SK-N-SH (cell line): ENCODE measurements at regions not wholly inside any gene's neighbourhood (a gene's known extent, or its start where the extent isn't known, plus 50 kb on each side); places are given as distances from the start of the nearest gene placed in this dataset.

Source experiments
- CTCF ChIA-PET: fragments of 300-600, 350-600 bp; formaldehyde crosslinking; extraction: SDS; loops from one replicate; lab custom pipeline; 2021; lab: Yijun Ruan, JAX
- POLR2A ChIA-PET: fragments of 350-600 bp; sonication (Branson Sonifier 250); formaldehyde crosslinking; extraction: SDS; loops from one replicate; lab custom pipeline; 2020; ENCODE audit warnings: antibody characterized with exemption, inconsistent platforms; lab: Yijun Ruan, JAX
- DNase-seq: peaks from one replicate; pipeline ENCODE4 v3.0.0; 2012
- H2AFZ ChIP-seq: fragments of 200-600 bp; sonication (generic); 2 replicates; pipeline ENCODE4 v1.8.1; 2016; ENCODE audit warnings: antibody characterized with exemption, mild to moderate bottlenecking, low read depth
- H3F3A ChIP-seq: fragments of 200-600 bp; sonication (generic); replicated peaks from 2 replicates; pipeline ENCODE3; 2016; ENCODE audit warnings: antibody characterized with exemption, mild to moderate bottlenecking; ENCODE audit not compliant: insufficient read depth
- H3K27ac ChIP-seq, 2 experiments: fragments of 200-500 bp in 1 of 2; fragments of 200-600 bp in 1 of 2; sonication (Bioruptor generic) in 1 of 2; sonication (generic), shearing (Covaris generic) in 1 of 2; 2 replicates each; pipeline versions ENCODE4 v1.5.1 to v1.6.1; 2014 to 2016; ENCODE audit warnings: low read depth in 2 of 2, inconsistent platforms in 1 of 2, low read length in 1 of 2, mild to moderate bottlenecking in 1 of 2, mixed read lengths in 1 of 2
- H3K27me3 ChIP-seq: fragments of 200-600 bp; sonication (generic), shearing (Covaris generic); 2 replicates; pipeline ENCODE4 v1.6.1; 2016; ENCODE audit warnings: mixed run types; ENCODE audit not compliant: insufficient read depth
- H3K36me3 ChIP-seq, 2 experiments: fragments of 200-500 bp in 1 of 2; fragments of 200-600 bp in 1 of 2; sonication (Bioruptor generic) in 1 of 2; sonication (generic) in 1 of 2; replicated peaks in 1 of 2; 2 replicates each; pipeline versions ENCODE3 to v1.5.1; 2014 to 2016; ENCODE audit warnings: low read length in 1 of 2, mild to moderate bottlenecking in 1 of 2; ENCODE audit not compliant: insufficient read depth in 2 of 2, control insufficient read depth in 1 of 2
- H3K4me1 ChIP-seq, 2 experiments: fragments of 200-500 bp in 1 of 2; fragments of 200-600 bp in 1 of 2; sonication (Bioruptor generic) in 1 of 2; sonication (generic), shearing (Covaris generic) in 1 of 2; 2 replicates each; pipeline versions ENCODE4 v1.5.1 to v1.6.1; 2014 to 2016; ENCODE audit warnings: low read depth in 1 of 2, low read length in 1 of 2, mixed run types in 1 of 2; ENCODE audit not compliant: insufficient read depth in 2 of 2, control insufficient read depth in 1 of 2
- H3K4me2 ChIP-seq: fragments of 200-600 bp; sonication (generic), shearing (Covaris generic); 2 replicates; pipeline ENCODE4 v1.6.1; 2017; ENCODE audit warnings: mixed run types
- H3K4me3 ChIP-seq, 2 experiments: fragments of 200-500 bp in 1 of 2; fragments of 200-600 bp in 1 of 2; sonication (Bioruptor generic) in 1 of 2; sonication (generic), shearing (Covaris generic) in 1 of 2; 2 replicates each; pipeline versions ENCODE4 v1.5.1 to v1.8.1; 2014 to 2016; ENCODE audit warnings: low read depth in 2 of 2, inconsistent platforms in 1 of 2, low read length in 1 of 2, mild to moderate bottlenecking in 1 of 2, mixed read lengths in 1 of 2, moderate library complexity in 1 of 2
- H3K79me2 ChIP-seq: fragments of 200-600 bp; sonication (generic); 2 replicates; pipeline ENCODE4 v1.8.1; 2017; ENCODE audit warnings: mild to moderate bottlenecking; ENCODE audit not compliant: insufficient read depth
- H3K9ac ChIP-seq: fragments of 200-600 bp; sonication (generic); 2 replicates; pipeline ENCODE4 v1.6.1; 2017; ENCODE audit warnings: mixed run types
- H3K9me2 ChIP-seq: fragments of 200-600 bp; sonication (generic); 2 replicates; pipeline ENCODE4 v1.6.1; 2017; ENCODE audit warnings: mixed run types
- H3K9me3 ChIP-seq: fragments of 200-600 bp; sonication (generic); 2 replicates; pipeline ENCODE4 v1.6.1; 2017; ENCODE audit warnings: mixed run types, mild to moderate bottlenecking, moderate library complexity
- H4K20me1 ChIP-seq: fragments of 200-600 bp; sonication (generic); 2 replicates; pipeline ENCODE4 v1.6.1; 2017; ENCODE audit warnings: mild to moderate bottlenecking, mixed run types; ENCODE audit not compliant: insufficient read depth
- CHD2 ChIP-seq: fragments of 150-350 bp; IDR thresholded peaks from 2 replicates; pipeline ENCODE4 v1.6.1; 2018; ENCODE audit warnings: low read length; ENCODE audit not compliant: partially characterized antibody
- EP300 ChIP-seq, 2 experiments: IDR thresholded peaks; 2 replicates each; pipeline versions ENCODE4 v1.4.0 to v1.6.1; 2012; ENCODE audit warnings: borderline replicate concordance in 1 of 2, low read depth in 1 of 2, low read length in 1 of 2
- EZH2phosphoT487 ChIP-seq: fragments of 200-600 bp; sonication (generic); IDR thresholded peaks from 2 replicates; pipeline ENCODE4 v1.6.1; 2017; ENCODE audit warnings: low read depth, mixed run types, mild to moderate bottlenecking, antibody characterized with exemption, moderate library complexity, borderline replicate concordance
- FOSL2 ChIP-seq: IDR thresholded peaks from 2 replicates; pipeline ENCODE4 v1.4.0; 2012; ENCODE audit warnings: low read depth, mild to moderate bottlenecking, moderate library complexity, borderline replicate concordance
- FOXJ3 ChIP-seq: sonication (generic); formaldehyde crosslinking; IDR thresholded peaks from 2 replicates; pipeline ENCODE4 v1.5.1; 2020; ENCODE audit warnings: mild to moderate bottlenecking, missing genetic modification reagents
- JUND ChIP-seq: IDR thresholded peaks from 2 replicates; pipeline ENCODE4 v1.4.0; 2012
- NRF1 ChIP-seq: IDR thresholded peaks from 2 replicates; pipeline ENCODE4 v1.6.1; 2012; ENCODE audit warnings: low read depth, mild to moderate bottlenecking, low read length
- POLR2AphosphoS5 ChIP-seq: IDR thresholded peaks from 2 replicates; pipeline ENCODE4 v1.6.1; 2012; ENCODE audit warnings: low read depth, low read length
- RCOR1 ChIP-seq: fragments of 150-350 bp; IDR thresholded peaks from 2 replicates; pipeline ENCODE4 v1.6.1; 2017; ENCODE audit warnings: antibody characterized with exemption, low read length
- RFX5 ChIP-seq: IDR thresholded peaks from 2 replicates; pipeline ENCODE4 v1.6.1; 2012; ENCODE audit warnings: mild to moderate bottlenecking, improper control_type of control experiment, low read length
- SIN3A ChIP-seq: IDR thresholded peaks from 2 replicates; pipeline ENCODE4 v1.6.1; 2012; ENCODE audit warnings: low read depth, mild to moderate bottlenecking, low read length, moderate library complexity, borderline replicate concordance
- TCF12 ChIP-seq: IDR thresholded peaks from 2 replicates; pipeline ENCODE4 v1.4.0; 2012
- TEAD4 ChIP-seq: IDR thresholded peaks from 2 replicates; pipeline ENCODE4 v1.4.0; 2012; ENCODE audit warnings: mild to moderate bottlenecking, borderline replicate concordance; ENCODE audit not compliant: insufficient read depth
- YY1 ChIP-seq: IDR thresholded peaks from 2 replicates; pipeline ENCODE4 v1.4.0; 2012; ENCODE audit warnings: low read depth, mild to moderate bottlenecking
- WGBS: methylation state at CpG from one replicate; pipeline ENCODE4 v1.1.6; 2017; ENCODE audit warnings: low lambda C conversion rate; 5-methylcytosine and 5-hydroxymethylcytosine counted together
- TF ChIP-seq, protein P1 (sequence below): IDR thresholded peaks from 2 replicates; pipeline ENCODE4; 2012
- TF ChIP-seq, protein P2 (sequence below): fragments of 200-600 bp; sonication (generic); IDR thresholded peaks from 2 replicates; pipeline ENCODE4 v1.6.1; 2017; ENCODE audit warnings: antibody characterized with exemption, mild to moderate bottlenecking, moderate library complexity

DNA sequence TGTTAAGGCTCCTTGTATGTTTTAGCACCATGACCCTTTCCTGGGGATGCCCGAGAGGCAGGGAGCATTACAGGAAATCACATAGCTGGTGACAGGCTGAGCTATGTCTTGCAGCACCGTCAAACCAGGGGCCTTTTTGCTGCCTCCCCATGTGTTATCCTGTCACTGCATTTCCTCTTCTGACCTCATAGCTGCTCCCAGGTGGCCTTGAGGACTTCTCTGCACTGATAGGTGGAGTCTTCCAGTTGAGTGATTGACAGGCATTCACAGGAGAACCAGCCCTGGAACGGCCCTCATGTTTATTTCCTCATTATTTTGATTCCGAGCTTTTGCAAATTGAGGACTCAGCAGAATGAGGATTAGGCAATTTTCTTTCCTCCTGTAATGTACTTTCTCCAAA lies 349.6 kb downstream of the HAPSTR1 start:
- Histone ChIP-seq H3K27me3 (no peaks in the 10 kb centered on the region), H3K9me2 (no peaks in the 10 kb centered on the region), H3K79me2 (no peaks in the 10 kb centered on the region), H2AFZ (no peak overlapping the region), H3K27ac (no peak overlapping the region), H4K20me1 (no peaks in the 10 kb centered on the region), H3F3A (no peaks in the 10 kb centered on the region), H3K9me3 (no peaks in the 10 kb centered on the region), H3K4me1 (no peaks in the 10 kb centered on the region; a peak in 1 of 4 replicates), H3K4me2 (no peak overlapping the region), H3K36me3 (no peaks in the 10 kb centered on the region), H3K4me3 (no peak overlapping the region), H3K9ac (no peak overlapping the region)
- no peak for DNase-seq
- TF ChIP-seq SIN3A, result no peak
- no peak for TF ChIP-seq FOXJ3 (CRISPR knock-in tag)
- TF ChIP-seq YY1, result no peak
- TF ChIP-seq POLR2AphosphoS5, result no peak
- no peak for TF ChIP-seq TCF12
- TF ChIP-seq RFX5, result no peak
- no peak for TF ChIP-seq NRF1
- TF ChIP-seq, protein P1, sequence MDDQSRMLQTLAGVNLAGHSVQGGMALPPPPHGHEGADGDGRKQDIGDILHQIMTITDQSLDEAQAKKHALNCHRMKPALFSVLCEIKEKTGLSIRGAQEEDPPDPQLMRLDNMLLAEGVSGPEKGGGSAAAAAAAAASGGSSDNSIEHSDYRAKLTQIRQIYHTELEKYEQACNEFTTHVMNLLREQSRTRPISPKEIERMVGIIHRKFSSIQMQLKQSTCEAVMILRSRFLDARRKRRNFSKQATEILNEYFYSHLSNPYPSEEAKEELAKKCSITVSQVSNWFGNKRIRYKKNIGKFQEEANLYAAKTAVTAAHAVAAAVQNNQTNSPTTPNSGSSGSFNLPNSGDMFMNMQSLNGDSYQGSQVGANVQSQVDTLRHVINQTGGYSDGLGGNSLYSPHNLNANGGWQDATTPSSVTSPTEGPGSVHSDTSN, result no peak
- TF ChIP-seq RCOR1, result no peak
- TF ChIP-seq, protein P2, sequence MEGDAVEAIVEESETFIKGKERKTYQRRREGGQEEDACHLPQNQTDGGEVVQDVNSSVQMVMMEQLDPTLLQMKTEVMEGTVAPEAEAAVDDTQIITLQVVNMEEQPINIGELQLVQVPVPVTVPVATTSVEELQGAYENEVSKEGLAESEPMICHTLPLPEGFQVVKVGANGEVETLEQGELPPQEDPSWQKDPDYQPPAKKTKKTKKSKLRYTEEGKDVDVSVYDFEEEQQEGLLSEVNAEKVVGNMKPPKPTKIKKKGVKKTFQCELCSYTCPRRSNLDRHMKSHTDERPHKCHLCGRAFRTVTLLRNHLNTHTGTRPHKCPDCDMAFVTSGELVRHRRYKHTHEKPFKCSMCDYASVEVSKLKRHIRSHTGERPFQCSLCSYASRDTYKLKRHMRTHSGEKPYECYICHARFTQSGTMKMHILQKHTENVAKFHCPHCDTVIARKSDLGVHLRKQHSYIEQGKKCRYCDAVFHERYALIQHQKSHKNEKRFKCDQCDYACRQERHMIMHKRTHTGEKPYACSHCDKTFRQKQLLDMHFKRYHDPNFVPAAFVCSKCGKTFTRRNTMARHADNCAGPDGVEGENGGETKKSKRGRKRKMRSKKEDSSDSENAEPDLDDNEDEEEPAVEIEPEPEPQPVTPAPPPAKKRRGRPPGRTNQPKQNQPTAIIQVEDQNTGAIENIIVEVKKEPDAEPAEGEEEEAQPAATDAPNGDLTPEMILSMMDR, result no peak
- TF ChIP-seq EZH2phosphoT487, result no peak
- TF ChIP-seq CHD2, result no peak
- 16% methylated on average over 4 of the region's 4 CpGs for WGBS
- ChIA-PET CTCF (interaction anchor here (1.1 kb wide), 1 partner anchor 10 kb away, joined by 3 read pairs; no protein-coding TSS in a partner anchor), POLR2A (no interaction called here)

DNA sequence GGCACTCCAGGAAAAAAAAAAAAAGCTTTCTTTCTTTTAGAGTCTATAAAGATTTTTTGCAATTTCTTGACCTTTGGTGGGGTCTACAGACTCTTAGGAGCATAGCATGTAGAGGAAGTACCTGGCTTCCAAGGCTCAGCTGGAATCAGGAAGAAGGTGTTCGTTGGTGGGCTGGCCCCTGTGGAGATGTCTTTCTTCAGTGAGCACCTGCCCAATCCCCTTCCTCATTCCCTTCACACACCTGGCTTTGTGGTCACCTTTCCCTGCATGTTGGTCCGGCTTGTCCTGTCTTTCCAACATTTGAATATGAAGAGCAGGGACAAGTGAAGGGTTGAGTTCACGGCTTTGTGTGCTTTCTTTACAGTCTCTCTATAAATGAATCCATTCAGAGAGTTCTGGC lies 352.4 kb downstream of the HAPSTR1 start:
- H2AFZ ChIP-seq, result no peak overlapping the region
- POLR2A ChIA-PET, result no interaction called here
- WGBS, result 7% methylated on average over 3 of the region's 3 CpGs
- DNase-seq, result no peak
- TF ChIP-seq, protein P2, result no peak
- TF ChIP-seq TCF12 (no peak), TEAD4 (no peak), FOSL2 (no peak), EZH2phosphoT487 (no peak), EP300 (IDR thresholded peaks at IDR 0.05; ENCODE audit: borderline replicate concordance in 1 of 2, low read depth in 1 of 2, low read length in 1 of 2) (no peak), JUND (no peak)
- TF ChIP-seq, all 33 proteins: peak for 0
- Histone ChIP-seq H3K4me3 (no peak overlapping the region), H3K4me1 (no peaks in the 10 kb centered on the region; a peak in 1 of 4 replicates), H3K79me2 (no peaks in the 10 kb centered on the region), H3K4me2 (no peak overlapping the region), H3K9me2 (no peaks in the 10 kb centered on the region), H3K27me3 (no peaks in the 10 kb centered on the region), H3K9ac (no peak overlapping the region), H3F3A (no peaks in the 10 kb centered on the region), H3K9me3 (no peaks in the 10 kb centered on the region), H3K36me3 (no peaks in the 10 kb centered on the region), H3K27ac (no peak overlapping the region), H4K20me1 (no peaks in the 10 kb centered on the region)
- CTCF ChIA-PET, result no interaction called here
